AG04449 (cell line): ENCODE measurements at regions not wholly inside any gene's neighbourhood (a gene's known extent, or its start where the extent isn't known, plus 50 kb on each side); places are given as distances from the start of the nearest gene placed in this dataset.

Source experiments
- CTCF ChIA-PET: fragments of 350-600 bp; formaldehyde crosslinking; extraction: SDS; loops from one replicate; lab custom pipeline; 2021; ENCODE audit warnings: antibody characterized with exemption; lab: Yijun Ruan, JAX
- POLR2A ChIA-PET: fragments of 400-600, 350-600 bp; formaldehyde crosslinking; extraction: SDS; loops from one replicate; lab custom pipeline; 2020; ENCODE audit warnings: antibody characterized with exemption, inconsistent platforms; lab: Yijun Ruan, JAX
- DNase-seq: peaks from one replicate; pipeline ENCODE4 v3.0.0-alpha.2; 2010; ENCODE audit warnings: low read depth, low spot score
- H3K4me3 ChIP-seq: 2 replicates; pipeline ENCODE4 v1.5.1; 2011; ENCODE audit warnings: low read depth, mild to moderate bottlenecking, control low read depth, low read length
- TF ChIP-seq, protein P1 (sequence below): IDR thresholded peaks from one replicate; pipeline ENCODE4 v1.5.1; 2011; ENCODE audit warnings: mild to moderate bottlenecking, moderate library complexity, low read length, control low read depth, inconsistent platforms; ENCODE audit not compliant: insufficient read depth; ENCODE audit errors: missing control alignments

DNA sequence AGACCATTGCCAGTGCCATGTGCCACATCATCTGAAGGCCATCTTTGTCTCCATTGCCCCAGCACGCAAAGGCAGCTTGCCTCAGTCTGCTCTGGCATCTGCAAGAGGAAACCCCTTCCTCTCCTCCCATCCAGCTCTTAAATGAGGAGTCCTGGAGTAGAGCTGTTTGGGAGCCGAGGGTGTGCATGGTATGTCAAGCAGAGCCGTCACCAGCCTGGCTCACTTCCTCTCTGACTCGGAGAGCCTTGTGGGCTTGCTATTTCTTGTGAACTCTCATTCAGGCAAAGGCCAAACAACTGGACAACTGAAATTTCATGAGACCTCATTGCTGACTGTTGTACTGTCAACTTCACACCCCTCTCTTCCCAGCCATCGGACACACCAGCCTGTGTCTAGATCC is 143.9 kb downstream of the SIPA1L2 start:
- ChIA-PET CTCF (no interaction called here), POLR2A (no interaction called here)
- TF ChIP-seq, protein P1, sequence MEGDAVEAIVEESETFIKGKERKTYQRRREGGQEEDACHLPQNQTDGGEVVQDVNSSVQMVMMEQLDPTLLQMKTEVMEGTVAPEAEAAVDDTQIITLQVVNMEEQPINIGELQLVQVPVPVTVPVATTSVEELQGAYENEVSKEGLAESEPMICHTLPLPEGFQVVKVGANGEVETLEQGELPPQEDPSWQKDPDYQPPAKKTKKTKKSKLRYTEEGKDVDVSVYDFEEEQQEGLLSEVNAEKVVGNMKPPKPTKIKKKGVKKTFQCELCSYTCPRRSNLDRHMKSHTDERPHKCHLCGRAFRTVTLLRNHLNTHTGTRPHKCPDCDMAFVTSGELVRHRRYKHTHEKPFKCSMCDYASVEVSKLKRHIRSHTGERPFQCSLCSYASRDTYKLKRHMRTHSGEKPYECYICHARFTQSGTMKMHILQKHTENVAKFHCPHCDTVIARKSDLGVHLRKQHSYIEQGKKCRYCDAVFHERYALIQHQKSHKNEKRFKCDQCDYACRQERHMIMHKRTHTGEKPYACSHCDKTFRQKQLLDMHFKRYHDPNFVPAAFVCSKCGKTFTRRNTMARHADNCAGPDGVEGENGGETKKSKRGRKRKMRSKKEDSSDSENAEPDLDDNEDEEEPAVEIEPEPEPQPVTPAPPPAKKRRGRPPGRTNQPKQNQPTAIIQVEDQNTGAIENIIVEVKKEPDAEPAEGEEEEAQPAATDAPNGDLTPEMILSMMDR: no peak
- no peak overlapping the region for H3K4me3 ChIP-seq
- no peak for DNase-seq

DNA sequence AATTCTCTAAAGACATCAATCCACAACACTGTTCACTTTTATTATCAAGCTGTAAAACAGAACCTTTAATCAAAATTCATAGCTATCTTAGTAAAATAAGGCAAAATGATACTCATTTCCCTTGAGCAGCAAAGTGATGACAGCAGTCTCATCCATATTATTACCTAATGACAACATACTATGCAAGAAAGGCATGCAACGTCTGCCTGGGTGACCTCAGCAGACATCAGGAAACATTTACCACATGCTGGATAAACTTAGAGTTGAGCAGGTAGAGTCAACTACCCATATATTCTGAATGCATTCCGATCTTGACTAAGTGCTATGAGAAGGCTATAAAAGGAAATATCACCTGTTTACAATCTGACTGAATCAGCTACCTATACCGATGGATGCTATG is 145.1 kb downstream of the SIPA1L2 start:
- CTCF ChIA-PET: no interaction called here
- no peak overlapping the region for H3K4me3 ChIP-seq
- POLR2A ChIA-PET: no interaction called here
- TF ChIP-seq, protein P1: no peak
- no peak for DNase-seq

GRCh38 chr1:232483826-232484225 is 146.1 kb downstream of the SIPA1L2 start:
- CTCF ChIA-PET: no interaction called here
- POLR2A ChIA-PET: no interaction called here
- DNase-seq: no peak
- TF ChIP-seq, protein P1: no peak
- no peak overlapping the region for H3K4me3 ChIP-seq

GRCh38 chr1:232481091-232481490 is 148.8 kb downstream of the SIPA1L2 start:
- DNase-seq: no peak
- CTCF ChIA-PET: no interaction called here
- POLR2A ChIA-PET: no interaction called here
- TF ChIP-seq, protein P1: no peak
- H3K4me3 ChIP-seq: no peak overlapping the region

DNA sequence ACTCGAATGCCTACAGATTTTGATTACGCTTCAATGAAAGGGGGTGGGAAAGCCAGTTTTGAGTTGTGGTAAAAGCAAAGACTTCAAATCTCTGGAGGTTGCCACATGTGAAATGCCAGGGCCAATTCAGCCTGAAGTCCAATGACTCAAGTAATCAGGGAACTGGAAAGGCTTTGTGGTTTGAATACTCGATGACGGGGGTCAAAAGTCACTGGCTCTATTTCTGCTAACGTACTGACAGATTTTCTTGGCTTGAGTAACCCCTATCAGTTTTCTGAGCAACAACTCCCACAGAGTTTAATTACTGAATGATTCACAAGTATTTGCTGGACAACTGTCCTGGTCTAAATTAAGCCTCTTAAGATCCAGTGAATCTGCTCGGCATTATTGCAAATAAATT is 152.2 kb downstream of the SIPA1L2 start:
- TF ChIP-seq, protein P1: no peak
- peak; percentile 83 for DNase-seq
- no peak overlapping the region for H3K4me3 ChIP-seq
- POLR2A ChIA-PET: no interaction called here
- CTCF ChIA-PET: no interaction called here

- ChIA-PET CTCF (no interaction called here), POLR2A (no interaction called here)
- no peak for DNase-seq
- H3K4me3 ChIP-seq: no peak overlapping the region
- TF ChIP-seq, protein P1: no peak
Measured at GRCh38 chr1:232476538-232476950, 153.4 kb downstream of the SIPA1L2 start.
